ENCODE measurements at regions not wholly inside any gene's neighbourhood (a gene's known extent, or its start where the extent isn't known, plus 50 kb on each side); places are given as distances from the start of the nearest gene placed in this dataset.

DNA sequence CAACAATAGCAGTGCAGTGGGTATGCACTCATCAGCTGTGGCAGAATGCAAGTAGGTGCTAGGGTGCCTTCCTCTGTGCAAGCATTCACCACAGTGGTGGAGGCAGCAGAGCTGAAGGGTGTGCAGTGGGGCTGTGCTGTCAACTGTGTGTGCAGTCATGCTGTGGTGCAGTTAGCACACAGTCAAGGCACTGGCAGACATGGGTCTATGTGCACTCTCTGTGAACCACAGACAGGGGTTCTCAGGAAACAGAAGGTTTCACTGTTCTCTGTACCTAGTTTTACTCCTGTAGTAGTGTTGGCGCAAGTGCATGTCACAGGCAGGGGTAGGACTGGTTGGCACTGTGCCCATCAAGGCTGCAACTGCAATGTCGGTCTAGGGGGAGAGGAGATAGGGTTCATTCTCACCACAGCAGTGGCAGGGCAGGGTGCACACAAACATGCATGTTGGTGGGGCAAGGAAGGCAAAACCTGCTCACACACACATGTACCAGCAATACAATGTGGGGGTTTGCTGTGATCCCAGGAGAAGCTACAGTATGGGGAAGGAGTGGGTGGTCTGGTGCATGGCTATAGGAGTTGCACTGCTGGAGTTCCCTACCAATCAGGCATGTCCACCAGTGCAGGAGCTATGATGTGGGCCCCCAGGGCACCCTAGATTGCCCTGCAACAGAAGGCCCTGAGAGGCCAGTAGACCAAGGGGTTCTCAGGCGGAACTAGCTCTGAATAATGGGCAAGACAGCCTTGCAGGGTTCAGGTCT, 242.7 kb upstream of the DDX18 start:
- no peak overlapping the region for H3K4me3 ChIP-seq
- H3K4me1 ChIP-seq (ENCODE audit: low read depth), result no peaks in the 10 kb centered on the region
- no peak for DNase-seq (ENCODE audit: low read depth in 1 of 2, low spot score in 1 of 2)
- H3K9me3 ChIP-seq (ENCODE audit: low read depth), result no peaks in the 10 kb centered on the region
- no peak overlapping the region for H3K27ac ChIP-seq
- TF ChIP-seq, protein P1, sequence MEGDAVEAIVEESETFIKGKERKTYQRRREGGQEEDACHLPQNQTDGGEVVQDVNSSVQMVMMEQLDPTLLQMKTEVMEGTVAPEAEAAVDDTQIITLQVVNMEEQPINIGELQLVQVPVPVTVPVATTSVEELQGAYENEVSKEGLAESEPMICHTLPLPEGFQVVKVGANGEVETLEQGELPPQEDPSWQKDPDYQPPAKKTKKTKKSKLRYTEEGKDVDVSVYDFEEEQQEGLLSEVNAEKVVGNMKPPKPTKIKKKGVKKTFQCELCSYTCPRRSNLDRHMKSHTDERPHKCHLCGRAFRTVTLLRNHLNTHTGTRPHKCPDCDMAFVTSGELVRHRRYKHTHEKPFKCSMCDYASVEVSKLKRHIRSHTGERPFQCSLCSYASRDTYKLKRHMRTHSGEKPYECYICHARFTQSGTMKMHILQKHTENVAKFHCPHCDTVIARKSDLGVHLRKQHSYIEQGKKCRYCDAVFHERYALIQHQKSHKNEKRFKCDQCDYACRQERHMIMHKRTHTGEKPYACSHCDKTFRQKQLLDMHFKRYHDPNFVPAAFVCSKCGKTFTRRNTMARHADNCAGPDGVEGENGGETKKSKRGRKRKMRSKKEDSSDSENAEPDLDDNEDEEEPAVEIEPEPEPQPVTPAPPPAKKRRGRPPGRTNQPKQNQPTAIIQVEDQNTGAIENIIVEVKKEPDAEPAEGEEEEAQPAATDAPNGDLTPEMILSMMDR (IDR thresholded peaks at IDR 0.05; ENCODE audit: low read depth, low read length), result no peak
- no peaks in the 10 kb centered on the region for H3K27me3 ChIP-seq
- no peaks in the 10 kb centered on the region for H3K36me3 ChIP-seq

DNA sequence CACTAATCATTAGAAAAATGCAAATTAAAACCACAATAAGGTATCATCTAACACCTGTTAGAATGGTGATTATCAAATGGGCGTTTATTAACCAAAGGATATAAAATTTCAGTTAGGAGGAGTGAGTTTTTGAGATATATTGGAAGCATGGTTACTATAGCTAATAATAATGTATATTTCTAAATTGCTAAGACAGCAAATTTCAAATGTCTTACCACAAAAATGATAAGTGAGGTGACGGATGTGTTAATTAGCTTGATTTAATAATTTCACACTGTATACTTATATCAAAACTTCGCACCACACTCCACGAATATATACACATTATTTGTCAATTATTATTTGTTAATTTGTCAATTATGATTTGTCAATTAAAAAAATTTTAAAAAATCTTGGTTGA, 227.2 kb upstream of the DDX18 start:
- Histone ChIP-seq H3K4me3 (no peak overlapping the region), H3K27me3 (no peaks in the 10 kb centered on the region), H3K27ac (no peak overlapping the region), H3K4me1 (ENCODE audit: low read depth) (no peaks in the 10 kb centered on the region), H3K36me3 (no peaks in the 10 kb centered on the region), H3K9me3 (ENCODE audit: low read depth) (no peaks in the 10 kb centered on the region)
- TF ChIP-seq, protein P1 (IDR thresholded peaks at IDR 0.05; ENCODE audit: low read depth, low read length), result no peak
- DNase-seq (ENCODE audit: low read depth in 1 of 2, low spot score in 1 of 2), result no peak

DNA sequence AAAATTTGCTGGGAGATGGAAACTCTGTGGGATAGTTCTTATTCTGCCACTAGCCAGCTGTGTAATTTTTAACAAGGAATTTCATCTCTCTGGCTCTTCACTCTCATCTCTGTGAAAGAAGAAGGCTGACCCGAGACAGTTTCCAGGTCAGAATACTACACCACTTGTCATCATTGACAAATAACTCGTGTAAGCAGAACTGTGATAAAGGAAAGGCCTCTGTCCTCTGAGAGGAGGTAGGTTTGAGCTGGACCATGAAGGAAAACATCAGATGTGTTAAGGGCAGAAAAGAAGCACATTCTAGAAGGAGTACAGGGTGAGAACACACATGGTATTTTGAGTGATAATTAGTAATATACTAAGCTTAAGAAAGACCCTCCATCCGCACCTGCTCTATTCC, 211.4 kb upstream of the DDX18 start:
- Histone ChIP-seq H3K36me3 (no peaks in the 10 kb centered on the region), H3K27me3 (no peaks in the 10 kb centered on the region), H3K9me3 (ENCODE audit: low read depth) (no peaks in the 10 kb centered on the region), H3K4me1 (ENCODE audit: low read depth) (no peaks in the 10 kb centered on the region), H3K4me3 (no peak overlapping the region), H3K27ac (no peak overlapping the region)
- no peak for DNase-seq (ENCODE audit: low read depth in 1 of 2, low spot score in 1 of 2)
- TF ChIP-seq, protein P1 (IDR thresholded peaks at IDR 0.05; ENCODE audit: low read depth, low read length), result no peak

GRCh38 chr2:117603567-117603966, 210.9 kb upstream of the DDX18 start:
- TF ChIP-seq, protein P1 (IDR thresholded peaks at IDR 0.05; ENCODE audit: low read depth, low read length), result no peak
- H3K4me1 ChIP-seq (ENCODE audit: low read depth), result no peaks in the 10 kb centered on the region
- no peak overlapping the region for H3K4me3 ChIP-seq
- H3K27ac ChIP-seq, result no peak overlapping the region
- no peaks in the 10 kb centered on the region for H3K27me3 ChIP-seq
- H3K9me3 ChIP-seq (ENCODE audit: low read depth), result no peaks in the 10 kb centered on the region
- DNase-seq (ENCODE audit: low read depth in 1 of 2, low spot score in 1 of 2), result peak in 1 of 2 donors; percentile 32
- H3K36me3 ChIP-seq, result no peaks in the 10 kb centered on the region

- Histone ChIP-seq H3K9me3 (ENCODE audit: low read depth) (no peaks in the 10 kb centered on the region), H3K27ac (no peak overlapping the region), H3K36me3 (no peaks in the 10 kb centered on the region), H3K4me3 (no peak overlapping the region), H3K4me1 (ENCODE audit: low read depth) (no peaks in the 10 kb centered on the region), H3K27me3 (no peaks in the 10 kb centered on the region)
- no peak for DNase-seq (ENCODE audit: low read depth in 1 of 2, low spot score in 1 of 2)
- TF ChIP-seq, protein P1 (IDR thresholded peaks at IDR 0.05; ENCODE audit: low read depth, low read length), result no peak
Measured at GRCh38 chr2:117607202-117607601, 207.3 kb upstream of the DDX18 start.

Measured in cardiac muscle cell (in vitro differentiated cells and primary cell).